WTC11 (cell line): ENCODE measurements at regions not wholly inside any gene's neighbourhood (a gene's known extent, or its start where the extent isn't known, plus 50 kb on each side); places are given as distances from the start of the nearest gene placed in this dataset.

ENCODE experiments used
- ATAC-seq: fragments of 200-7000 bp; cut with Tn5 transposase; 2 replicates; pipeline ENCODE4 v1.10.0; 2021; ENCODE audit warnings: mild to moderate bottlenecking, moderate library complexity
- CTCF ChIA-PET: fragments of 300-600 bp; sonication (Branson Sonifier 250); formaldehyde crosslinking; loops from one replicate; lab custom pipeline; 2021; ENCODE audit warnings: antibody characterized with exemption; lab: Charles Lee
- POLR2A ChIA-PET: fragments of 350-600 bp; sonication (Branson Sonifier 250); formaldehyde crosslinking; loops from one replicate; lab custom pipeline; 2021; ENCODE audit warnings: antibody characterized with exemption; lab: Charles Lee
- DNase-seq: peaks from one replicate; pipeline ENCODE4 v3.0.0; 2021; ENCODE audit warnings: low spot score
- H3K27ac Mint-ChIP-seq: 2 replicates; pipeline ENCODE4 v1.8.0; 2021; ENCODE audit warnings: mixed read lengths
- H3K27me3 Mint-ChIP-seq: 2 replicates; pipeline ENCODE4 v1.8.0; 2021; ENCODE audit warnings: low read depth, mild to moderate bottlenecking, moderate library complexity, mixed read lengths
- H3K36me3 Mint-ChIP-seq: 2 replicates; pipeline ENCODE4 v1.8.0; 2021; ENCODE audit warnings: mixed read lengths
- H3K4me1 Mint-ChIP-seq: 2 replicates; pipeline ENCODE4 v1.8.0; 2022; ENCODE audit warnings: mixed read lengths
- H3K4me3 Mint-ChIP-seq: 2 replicates; pipeline ENCODE4 v1.8.0; 2021; ENCODE audit warnings: mild to moderate bottlenecking, moderate library complexity, mixed read lengths
- H3K9me3 Mint-ChIP-seq: 2 replicates; pipeline ENCODE4 v1.8.0; 2021; ENCODE audit warnings: mixed read lengths
- ATF1 ChIP-seq: sonication (generic); formaldehyde crosslinking; IDR thresholded peaks from 2 replicates; pipeline ENCODE4 v1.8.1; 2023; ENCODE audit warnings: mild to moderate bottlenecking, moderate library complexity, missing genetic modification reagents
- CBFB ChIP-seq: sonication (generic); formaldehyde crosslinking; IDR thresholded peaks from 2 replicates; pipeline ENCODE4 v1.8.1; 2022; ENCODE audit warnings: mild to moderate bottlenecking, low read depth, missing genetic modification reagents
- EMX1 ChIP-seq: fragments of 250-450 bp; sonication (Bioruptor Pico); IDR thresholded peaks from 2 replicates; pipeline ENCODE4 v1.8.0; 2021; ENCODE audit warnings: mild to moderate bottlenecking
- GRHL2 ChIP-seq: fragments of 250-450 bp; sonication (Bioruptor Pico); IDR thresholded peaks from 2 replicates; pipeline ENCODE4 v1.8.0; 2022; ENCODE audit warnings: mild to moderate bottlenecking, moderate library complexity; ENCODE audit not compliant: insufficient replicate concordance, severe bottlenecking
- HMGA2 ChIP-seq: fragments of 250-450 bp; sonication (Bioruptor Pico); IDR thresholded peaks from 2 replicates; pipeline ENCODE4 v1.4.0; 2021; ENCODE audit warnings: mild to moderate bottlenecking, moderate library complexity
- KAT7 ChIP-seq: sonication (generic); formaldehyde crosslinking; IDR thresholded peaks from 2 replicates; pipeline ENCODE4 v1.8.1; 2023; ENCODE audit warnings: missing genetic modification reagents, mild to moderate bottlenecking, borderline replicate concordance
- NFE2L1 ChIP-seq: sonication (generic); formaldehyde crosslinking; IDR thresholded peaks from 2 replicates; pipeline ENCODE4 v1.8.1; 2023; ENCODE audit warnings: missing genetic modification reagents
- NFYB ChIP-seq: sonication (generic); formaldehyde crosslinking; conservative IDR thresholded peaks from 2 replicates; pipeline ENCODE4 v1.8.0; 2022; ENCODE audit warnings: low read depth, missing genetic modification reagents
- ZNF121 ChIP-seq: sonication (generic); formaldehyde crosslinking; IDR thresholded peaks from 2 replicates; pipeline ENCODE4 v1.8.0; 2023; ENCODE audit warnings: missing genetic modification reagents
- ZNF263 ChIP-seq: sonication (generic); formaldehyde crosslinking; IDR thresholded peaks from 2 replicates; pipeline ENCODE4 v1.8.1; 2022; ENCODE audit warnings: low read depth, mild to moderate bottlenecking, moderate library complexity, missing genetic modification reagents
- ZNF671 ChIP-seq: fragments of 250-450 bp; sonication (Bioruptor Pico); IDR thresholded peaks from 2 replicates; pipeline ENCODE4 v1.8.0; 2021; ENCODE audit warnings: mild to moderate bottlenecking
- TF ChIP-seq, protein P1 (sequence below): fragments of 250-450 bp; sonication (Bioruptor Pico); IDR thresholded peaks from 2 replicates; pipeline ENCODE4 v1.9.0; 2021; ENCODE audit warnings: mild to moderate bottlenecking
- TF ChIP-seq, protein P2 (sequence below): fragments of 250-450 bp; sonication (Bioruptor Pico); IDR thresholded peaks from 2 replicates; pipeline ENCODE4 v1.8.0; 2021; ENCODE audit warnings: mild to moderate bottlenecking
- TF ChIP-seq, protein P3 (sequence below): sonication (generic); formaldehyde crosslinking; IDR thresholded peaks from 2 replicates; pipeline ENCODE4 v1.8.1; 2023; ENCODE audit warnings: mild to moderate bottlenecking, missing genetic modification reagents, moderate library complexity
- TF ChIP-seq, protein P4 (sequence below): fragments of 250-450 bp; sonication (Bioruptor Pico); conservative IDR thresholded peaks from 2 replicates; pipeline ENCODE4 v1.9.0; 2021; ENCODE audit warnings: mild to moderate bottlenecking
- TF ChIP-seq, protein P5 (sequence below): sonication (generic); formaldehyde crosslinking; IDR thresholded peaks from 2 replicates; pipeline ENCODE4 v1.8.1; 2022; ENCODE audit warnings: low read depth, mild to moderate bottlenecking, moderate library complexity, missing genetic modification reagents, borderline replicate concordance
- TF ChIP-seq, protein P6 (sequence below): sonication (generic); formaldehyde crosslinking; conservative IDR thresholded peaks from 2 replicates; pipeline ENCODE4 v1.8.1; 2023; ENCODE audit warnings: mild to moderate bottlenecking, low read depth, missing genetic modification reagents, moderate library complexity
- TF ChIP-seq, protein P7 (sequence below): sonication (generic); formaldehyde crosslinking; IDR thresholded peaks from 2 replicates; pipeline ENCODE4 v1.8.0; 2022; ENCODE audit warnings: mild to moderate bottlenecking, missing genetic modification reagents
- TF ChIP-seq, protein P8 (sequence below): fragments of 200-600 bp; IDR thresholded peaks from 2 replicates; pipeline ENCODE4 v1.8.0; 2022; ENCODE audit warnings: antibody characterized with exemption

DNA sequence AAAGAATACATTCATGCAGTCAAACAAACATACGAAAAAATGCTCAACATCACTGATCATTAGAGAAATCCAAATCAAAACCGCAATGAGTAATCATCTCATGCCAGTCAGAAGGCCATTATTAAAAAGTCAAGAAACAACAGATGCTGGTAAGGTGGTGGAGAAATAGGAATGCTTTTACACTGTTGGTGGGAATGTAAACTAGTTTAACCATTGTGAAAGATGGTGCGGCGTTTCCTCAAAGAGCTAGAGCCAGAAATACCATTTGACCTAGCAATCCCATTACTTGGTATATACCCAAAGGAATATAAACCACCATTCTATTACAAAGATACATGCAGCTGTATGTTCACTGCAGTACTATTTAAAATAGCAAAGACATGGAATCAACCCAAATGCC is 330.4 kb downstream of the EDEM1 start:
- no peak for ATAC-seq
- no peak overlapping the region for H3K4me3 Mint-ChIP-seq
- H3K9me3 Mint-ChIP-seq: peaks cover 76% of the 10 kb centered on the region
- TF ChIP-seq ATF1: no peak
- TF ChIP-seq, protein P1, sequence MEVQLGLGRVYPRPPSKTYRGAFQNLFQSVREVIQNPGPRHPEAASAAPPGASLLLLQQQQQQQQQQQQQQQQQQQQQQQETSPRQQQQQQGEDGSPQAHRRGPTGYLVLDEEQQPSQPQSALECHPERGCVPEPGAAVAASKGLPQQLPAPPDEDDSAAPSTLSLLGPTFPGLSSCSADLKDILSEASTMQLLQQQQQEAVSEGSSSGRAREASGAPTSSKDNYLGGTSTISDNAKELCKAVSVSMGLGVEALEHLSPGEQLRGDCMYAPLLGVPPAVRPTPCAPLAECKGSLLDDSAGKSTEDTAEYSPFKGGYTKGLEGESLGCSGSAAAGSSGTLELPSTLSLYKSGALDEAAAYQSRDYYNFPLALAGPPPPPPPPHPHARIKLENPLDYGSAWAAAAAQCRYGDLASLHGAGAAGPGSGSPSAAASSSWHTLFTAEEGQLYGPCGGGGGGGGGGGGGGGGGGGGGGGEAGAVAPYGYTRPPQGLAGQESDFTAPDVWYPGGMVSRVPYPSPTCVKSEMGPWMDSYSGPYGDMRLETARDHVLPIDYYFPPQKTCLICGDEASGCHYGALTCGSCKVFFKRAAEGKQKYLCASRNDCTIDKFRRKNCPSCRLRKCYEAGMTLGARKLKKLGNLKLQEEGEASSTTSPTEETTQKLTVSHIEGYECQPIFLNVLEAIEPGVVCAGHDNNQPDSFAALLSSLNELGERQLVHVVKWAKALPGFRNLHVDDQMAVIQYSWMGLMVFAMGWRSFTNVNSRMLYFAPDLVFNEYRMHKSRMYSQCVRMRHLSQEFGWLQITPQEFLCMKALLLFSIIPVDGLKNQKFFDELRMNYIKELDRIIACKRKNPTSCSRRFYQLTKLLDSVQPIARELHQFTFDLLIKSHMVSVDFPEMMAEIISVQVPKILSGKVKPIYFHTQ: no peak
- TF ChIP-seq, protein P2, sequence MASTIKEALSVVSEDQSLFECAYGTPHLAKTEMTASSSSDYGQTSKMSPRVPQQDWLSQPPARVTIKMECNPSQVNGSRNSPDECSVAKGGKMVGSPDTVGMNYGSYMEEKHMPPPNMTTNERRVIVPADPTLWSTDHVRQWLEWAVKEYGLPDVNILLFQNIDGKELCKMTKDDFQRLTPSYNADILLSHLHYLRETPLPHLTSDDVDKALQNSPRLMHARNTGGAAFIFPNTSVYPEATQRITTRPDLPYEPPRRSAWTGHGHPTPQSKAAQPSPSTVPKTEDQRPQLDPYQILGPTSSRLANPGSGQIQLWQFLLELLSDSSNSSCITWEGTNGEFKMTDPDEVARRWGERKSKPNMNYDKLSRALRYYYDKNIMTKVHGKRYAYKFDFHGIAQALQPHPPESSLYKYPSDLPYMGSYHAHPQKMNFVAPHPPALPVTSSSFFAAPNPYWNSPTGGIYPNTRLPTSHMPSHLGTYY (CRISPR knock-in tag): no peak
- no peak for TF ChIP-seq HMGA2
- TF ChIP-seq, protein P3, sequence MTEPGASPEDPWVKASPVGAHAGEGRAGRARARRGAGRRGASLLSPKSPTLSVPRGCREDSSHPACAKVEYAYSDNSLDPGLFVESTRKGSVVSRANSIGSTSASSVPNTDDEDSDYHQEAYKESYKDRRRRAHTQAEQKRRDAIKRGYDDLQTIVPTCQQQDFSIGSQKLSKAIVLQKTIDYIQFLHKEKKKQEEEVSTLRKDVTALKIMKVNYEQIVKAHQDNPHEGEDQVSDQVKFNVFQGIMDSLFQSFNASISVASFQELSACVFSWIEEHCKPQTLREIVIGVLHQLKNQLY (CRISPR knock-in tag): no peak
- no peak for TF ChIP-seq KAT7 (CRISPR knock-in tag)
- TF ChIP-seq, protein P4, sequence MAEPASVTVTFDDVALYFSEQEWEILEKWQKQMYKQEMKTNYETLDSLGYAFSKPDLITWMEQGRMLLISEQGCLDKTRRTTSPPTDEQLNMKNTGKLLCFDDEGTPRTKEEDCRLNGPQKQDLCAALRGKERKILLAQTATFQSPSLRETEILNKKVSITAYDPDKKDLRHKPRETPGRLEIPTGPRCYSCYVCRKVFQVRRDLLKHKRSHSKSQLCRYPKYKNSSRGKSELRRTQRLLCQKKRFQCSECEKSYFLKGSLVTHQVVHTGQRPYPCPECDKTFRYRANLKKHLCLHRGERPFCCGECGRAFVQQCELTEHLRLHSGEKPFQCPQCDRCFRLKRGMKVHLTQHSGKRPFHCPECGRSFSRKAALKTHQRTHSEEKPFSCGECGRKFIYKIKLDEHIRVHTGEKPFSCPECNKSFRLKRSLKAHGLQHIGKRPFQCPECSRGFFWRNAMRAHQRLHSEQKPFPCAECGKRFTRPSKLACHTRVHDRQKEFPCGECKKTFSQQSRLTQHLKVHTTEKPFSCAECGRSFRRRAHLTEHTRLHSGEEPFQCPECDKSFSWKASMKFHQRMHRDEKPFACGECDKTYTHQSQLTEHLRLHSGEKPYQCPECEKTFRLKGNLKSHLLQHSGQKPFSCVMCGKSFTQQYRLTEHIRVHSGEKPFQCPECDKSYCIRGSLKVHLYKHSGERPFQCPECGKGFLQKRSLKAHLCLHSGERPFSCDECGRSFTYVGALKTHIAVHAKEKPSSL: no peak
- no peak for TF ChIP-seq ZNF263 (CRISPR knock-in tag)
- TF ChIP-seq NFYB (CRISPR knock-in tag): no peak
- no peak for TF ChIP-seq CBFB (CRISPR knock-in tag)
- TF ChIP-seq, protein P5, sequence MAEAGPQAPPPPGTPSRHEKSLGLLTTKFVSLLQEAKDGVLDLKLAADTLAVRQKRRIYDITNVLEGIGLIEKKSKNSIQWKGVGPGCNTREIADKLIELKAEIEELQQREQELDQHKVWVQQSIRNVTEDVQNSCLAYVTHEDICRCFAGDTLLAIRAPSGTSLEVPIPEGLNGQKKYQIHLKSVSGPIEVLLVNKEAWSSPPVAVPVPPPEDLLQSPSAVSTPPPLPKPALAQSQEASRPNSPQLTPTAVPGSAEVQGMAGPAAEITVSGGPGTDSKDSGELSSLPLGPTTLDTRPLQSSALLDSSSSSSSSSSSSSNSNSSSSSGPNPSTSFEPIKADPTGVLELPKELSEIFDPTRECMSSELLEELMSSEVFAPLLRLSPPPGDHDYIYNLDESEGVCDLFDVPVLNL: no peak
- no peak for TF ChIP-seq ZNF671 (CRISPR knock-in tag)
- TF ChIP-seq EMX1 (CRISPR knock-in tag): no peak
- TF ChIP-seq, protein P6, sequence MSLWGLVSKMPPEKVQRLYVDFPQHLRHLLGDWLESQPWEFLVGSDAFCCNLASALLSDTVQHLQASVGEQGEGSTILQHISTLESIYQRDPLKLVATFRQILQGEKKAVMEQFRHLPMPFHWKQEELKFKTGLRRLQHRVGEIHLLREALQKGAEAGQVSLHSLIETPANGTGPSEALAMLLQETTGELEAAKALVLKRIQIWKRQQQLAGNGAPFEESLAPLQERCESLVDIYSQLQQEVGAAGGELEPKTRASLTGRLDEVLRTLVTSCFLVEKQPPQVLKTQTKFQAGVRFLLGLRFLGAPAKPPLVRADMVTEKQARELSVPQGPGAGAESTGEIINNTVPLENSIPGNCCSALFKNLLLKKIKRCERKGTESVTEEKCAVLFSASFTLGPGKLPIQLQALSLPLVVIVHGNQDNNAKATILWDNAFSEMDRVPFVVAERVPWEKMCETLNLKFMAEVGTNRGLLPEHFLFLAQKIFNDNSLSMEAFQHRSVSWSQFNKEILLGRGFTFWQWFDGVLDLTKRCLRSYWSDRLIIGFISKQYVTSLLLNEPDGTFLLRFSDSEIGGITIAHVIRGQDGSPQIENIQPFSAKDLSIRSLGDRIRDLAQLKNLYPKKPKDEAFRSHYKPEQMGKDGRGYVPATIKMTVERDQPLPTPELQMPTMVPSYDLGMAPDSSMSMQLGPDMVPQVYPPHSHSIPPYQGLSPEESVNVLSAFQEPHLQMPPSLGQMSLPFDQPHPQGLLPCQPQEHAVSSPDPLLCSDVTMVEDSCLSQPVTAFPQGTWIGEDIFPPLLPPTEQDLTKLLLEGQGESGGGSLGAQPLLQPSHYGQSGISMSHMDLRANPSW (CRISPR knock-in tag): no peak
- no peak for TF ChIP-seq NFE2L1
- TF ChIP-seq, all 79 proteins: peak for 0
- H3K4me1 Mint-ChIP-seq: 0 out of 2 replicates have a peak, but pooled peaks cover 3% of the 10 kb centered on the region
- ChIA-PET POLR2A (no interaction called here), CTCF (no interaction called here)
- peaks cover 29% of the 10 kb centered on the region for H3K36me3 Mint-ChIP-seq
- no peak overlapping the region for H3K27ac Mint-ChIP-seq
- H3K27me3 Mint-ChIP-seq: no peaks in the 10 kb centered on the region
- DNase-seq: no peak

DNA sequence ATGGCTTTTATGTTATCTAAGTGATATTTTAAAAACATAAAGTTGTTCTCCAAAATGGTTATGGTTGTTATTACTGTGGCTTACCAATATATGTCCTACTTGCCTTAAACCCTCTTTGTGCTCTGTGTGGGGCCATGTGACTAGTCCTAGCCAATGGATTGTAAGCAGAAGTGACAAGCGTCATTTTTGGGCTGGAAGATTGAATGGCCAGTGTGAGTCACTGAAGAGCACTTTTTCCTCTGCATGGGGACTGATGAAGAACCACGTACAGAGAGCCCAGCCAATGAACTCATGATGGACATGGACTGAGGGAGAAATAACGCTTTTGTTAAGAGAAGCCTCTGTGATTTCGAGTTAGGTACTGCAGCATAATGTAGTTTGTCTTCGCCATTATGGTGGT is 332.7 kb downstream of the EDEM1 start:
- Mint-ChIP-seq H3K27me3 (no peaks in the 10 kb centered on the region), H3K27ac (no peak overlapping the region), H3K4me3 (no peak overlapping the region), H3K4me1 (0 out of 2 replicates have a peak, but pooled peaks cover 3% of the 10 kb centered on the region), H3K36me3 (peaks cover 25% of the 10 kb centered on the region), H3K9me3 (peaks cover 63% of the 10 kb centered on the region)
- DNase-seq: no peak
- ChIA-PET POLR2A (no interaction called here), CTCF (no interaction called here)
- ATAC-seq: no peak
- TF ChIP-seq, protein P7, sequence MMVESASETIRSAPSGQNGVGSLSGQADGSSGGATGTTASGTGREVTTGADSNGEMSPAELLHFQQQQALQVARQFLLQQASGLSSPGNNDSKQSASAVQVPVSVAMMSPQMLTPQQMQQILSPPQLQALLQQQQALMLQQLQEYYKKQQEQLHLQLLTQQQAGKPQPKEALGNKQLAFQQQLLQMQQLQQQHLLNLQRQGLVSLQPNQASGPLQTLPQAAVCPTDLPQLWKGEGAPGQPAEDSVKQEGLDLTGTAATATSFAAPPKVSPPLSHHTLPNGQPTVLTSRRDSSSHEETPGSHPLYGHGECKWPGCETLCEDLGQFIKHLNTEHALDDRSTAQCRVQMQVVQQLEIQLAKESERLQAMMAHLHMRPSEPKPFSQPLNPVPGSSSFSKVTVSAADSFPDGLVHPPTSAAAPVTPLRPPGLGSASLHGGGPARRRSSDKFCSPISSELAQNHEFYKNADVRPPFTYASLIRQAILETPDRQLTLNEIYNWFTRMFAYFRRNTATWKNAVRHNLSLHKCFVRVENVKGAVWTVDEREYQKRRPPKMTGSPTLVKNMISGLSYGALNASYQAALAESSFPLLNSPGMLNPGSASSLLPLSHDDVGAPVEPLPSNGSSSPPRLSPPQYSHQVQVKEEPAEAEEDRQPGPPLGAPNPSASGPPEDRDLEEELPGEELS (CRISPR knock-in tag): no peak
- TF ChIP-seq KAT7 (CRISPR knock-in tag) (no peak), GRHL2 (CRISPR knock-in tag) (no peak), ZNF121 (no peak)
- TF ChIP-seq, protein P8, sequence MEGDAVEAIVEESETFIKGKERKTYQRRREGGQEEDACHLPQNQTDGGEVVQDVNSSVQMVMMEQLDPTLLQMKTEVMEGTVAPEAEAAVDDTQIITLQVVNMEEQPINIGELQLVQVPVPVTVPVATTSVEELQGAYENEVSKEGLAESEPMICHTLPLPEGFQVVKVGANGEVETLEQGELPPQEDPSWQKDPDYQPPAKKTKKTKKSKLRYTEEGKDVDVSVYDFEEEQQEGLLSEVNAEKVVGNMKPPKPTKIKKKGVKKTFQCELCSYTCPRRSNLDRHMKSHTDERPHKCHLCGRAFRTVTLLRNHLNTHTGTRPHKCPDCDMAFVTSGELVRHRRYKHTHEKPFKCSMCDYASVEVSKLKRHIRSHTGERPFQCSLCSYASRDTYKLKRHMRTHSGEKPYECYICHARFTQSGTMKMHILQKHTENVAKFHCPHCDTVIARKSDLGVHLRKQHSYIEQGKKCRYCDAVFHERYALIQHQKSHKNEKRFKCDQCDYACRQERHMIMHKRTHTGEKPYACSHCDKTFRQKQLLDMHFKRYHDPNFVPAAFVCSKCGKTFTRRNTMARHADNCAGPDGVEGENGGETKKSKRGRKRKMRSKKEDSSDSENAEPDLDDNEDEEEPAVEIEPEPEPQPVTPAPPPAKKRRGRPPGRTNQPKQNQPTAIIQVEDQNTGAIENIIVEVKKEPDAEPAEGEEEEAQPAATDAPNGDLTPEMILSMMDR: no peak
